Left hindlimb (tissue), 1 donor: ENCODE measurements at regions not wholly inside any gene's neighbourhood (a gene's known extent, or its start where the extent isn't known, plus 50 kb on each side); places are given as distances from the start of the nearest gene placed in this dataset.

Experiments used
- DNase-seq: peaks from one replicate; pipeline ENCODE4 v3.0.0-alpha.2; 2018

GRCh38 chr10:25114036-25114411 lies 60.8 kb upstream of the GPR158 start:
- no peak for DNase-seq

- DNase-seq: no peak
Observed at GRCh38 chr10:25117757-25118156, 57.0 kb upstream of the GPR158 start.

GRCh38 chr10:25120188-25120587 lies 54.6 kb upstream of the GPR158 start:
- DNase-seq: no peak
